Ramos (cell line): ENCODE measurements at regions not wholly inside any gene's neighbourhood (a gene's known extent, or its start where the extent isn't known, plus 50 kb on each side); places are given as distances from the start of the nearest gene placed in this dataset.
"Not testable (repeated sequence)": the region's sequence is repeated elsewhere in the genome, so short reads cannot be mapped to it uniquely, and the experiment has no call there.

Experiments used
- in situ Hi-C: fragments of 300-500 bp; cut with MboI; formaldehyde crosslinking; loops from one replicate; pipeline ENCODE4 v1.14.3; 2022; ENCODE audit warnings: low sequenced_read_pairs; ENCODE audit not compliant: unreplicated experiment

DNA sequence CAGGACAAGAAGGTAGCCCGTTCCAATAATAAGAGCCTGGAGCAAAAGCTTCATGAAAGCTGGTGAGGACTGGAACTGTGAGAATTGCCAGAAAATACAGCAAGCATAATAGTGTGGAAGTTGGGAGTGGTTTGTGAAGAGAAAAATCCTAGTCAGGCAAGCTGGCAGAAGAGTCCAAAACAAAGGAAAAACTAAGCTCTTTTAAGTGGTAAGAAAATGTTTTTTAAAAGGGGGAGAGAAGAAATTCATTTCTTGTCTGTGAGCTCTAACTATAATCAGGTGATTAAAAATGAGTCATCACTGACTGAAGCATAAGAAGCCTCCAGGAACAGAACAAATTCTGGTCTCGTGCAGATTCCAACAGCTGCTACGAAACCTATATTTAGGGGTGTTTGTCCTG lies 102.6 kb downstream of the CAAP1 start:
- in situ Hi-C loops, result no loop called here

DNA sequence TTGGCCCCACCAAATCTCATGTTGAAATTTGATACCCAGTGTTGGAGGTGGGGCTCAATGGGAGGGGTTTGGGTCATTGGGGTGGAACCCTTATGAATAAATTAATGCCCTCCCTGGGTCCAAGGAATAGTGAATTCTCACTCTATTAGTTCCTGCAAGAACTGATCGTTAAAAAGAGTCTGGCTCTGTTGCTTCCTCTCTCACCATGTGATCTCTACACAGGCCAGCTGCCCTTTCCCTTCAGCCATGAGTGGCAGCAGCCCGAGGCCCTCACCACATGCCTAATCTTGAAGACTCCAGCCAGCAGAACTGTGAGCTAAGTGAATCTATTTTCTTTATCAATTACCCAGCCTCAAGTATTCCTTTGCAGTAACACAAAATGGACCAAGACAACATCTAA lies 106.0 kb downstream of the CAAP1 start:
- in situ Hi-C loops, result no loop called here

- in situ Hi-C loops, result no loop called here
Observed at GRCh38 chr9:26782899-26783298, 109.7 kb downstream of the CAAP1 start.

- in situ Hi-C loops, result no loop called here
Observed at GRCh38 chr9:26781906-26782305, 110.7 kb downstream of the CAAP1 start.

- in situ Hi-C loops, result not testable (repeated sequence)
Observed at GRCh38 chr9:26780307-26780706, 112.3 kb downstream of the CAAP1 start.

DNA sequence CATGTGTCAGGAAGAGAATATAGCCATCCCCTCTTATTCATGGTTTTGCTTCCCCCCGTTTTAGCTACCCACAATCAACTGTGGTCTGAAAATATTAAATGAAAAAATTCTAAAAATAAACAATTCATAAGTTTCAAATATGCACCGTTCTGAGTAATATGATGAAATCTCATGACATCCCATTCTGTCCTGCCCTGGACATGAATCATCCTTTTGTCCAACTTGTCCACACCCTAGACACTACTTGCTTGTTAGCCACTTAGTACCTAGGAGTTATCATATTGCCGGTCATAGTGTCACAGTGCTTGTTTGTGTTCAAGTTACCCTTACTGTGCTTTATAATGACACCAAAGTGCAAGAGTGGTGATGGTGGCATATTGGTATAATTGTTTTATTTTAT lies 113.5 kb downstream of the CAAP1 start:
- in situ Hi-C loops, result no loop called here

- in situ Hi-C loops, result no loop called here
Observed at GRCh38 chr9:26775391-26775790, 117.2 kb downstream of the CAAP1 start.

DNA sequence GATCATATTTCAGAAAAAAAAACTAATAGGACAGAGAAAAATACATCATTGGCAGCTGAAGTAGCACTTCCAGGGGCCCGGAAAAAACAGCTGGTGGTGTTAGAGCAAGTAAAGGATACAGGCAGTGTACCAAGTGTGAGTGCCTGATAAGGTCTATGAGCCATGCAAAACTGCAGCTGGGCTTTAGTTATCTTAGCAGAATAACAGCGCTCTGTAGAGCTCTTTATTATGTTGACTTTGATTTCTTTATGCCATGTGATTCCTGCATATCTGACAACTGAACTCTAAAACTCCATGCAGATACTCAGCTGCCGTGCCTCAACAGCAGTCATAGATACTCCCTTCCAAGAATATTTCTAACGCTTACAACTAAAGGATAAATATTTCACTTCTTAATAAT lies 119.5 kb downstream of the CAAP1 start:
- in situ Hi-C loops, result no loop called here

DNA sequence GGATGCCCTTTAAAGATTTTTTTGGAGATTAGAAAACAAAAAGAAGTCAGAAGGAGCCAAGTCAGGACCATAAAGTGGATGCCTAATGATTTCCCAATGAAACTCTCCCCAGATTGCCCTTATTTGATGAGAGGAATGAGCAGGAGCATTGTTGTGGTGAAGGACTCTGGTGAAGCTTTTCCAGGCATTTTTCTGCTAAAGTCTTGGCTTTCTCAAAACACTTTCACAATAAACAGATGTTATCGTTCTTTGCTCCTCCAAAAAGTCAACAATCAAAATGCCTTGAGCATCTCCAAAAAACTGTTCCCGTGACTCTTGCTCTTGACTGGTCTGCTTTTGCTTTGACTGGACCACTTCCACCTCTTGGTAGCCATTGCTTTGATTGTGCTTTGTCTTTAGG lies 121.8 kb downstream of the CAAP1 start:
- in situ Hi-C loops, result no loop called here

DNA sequence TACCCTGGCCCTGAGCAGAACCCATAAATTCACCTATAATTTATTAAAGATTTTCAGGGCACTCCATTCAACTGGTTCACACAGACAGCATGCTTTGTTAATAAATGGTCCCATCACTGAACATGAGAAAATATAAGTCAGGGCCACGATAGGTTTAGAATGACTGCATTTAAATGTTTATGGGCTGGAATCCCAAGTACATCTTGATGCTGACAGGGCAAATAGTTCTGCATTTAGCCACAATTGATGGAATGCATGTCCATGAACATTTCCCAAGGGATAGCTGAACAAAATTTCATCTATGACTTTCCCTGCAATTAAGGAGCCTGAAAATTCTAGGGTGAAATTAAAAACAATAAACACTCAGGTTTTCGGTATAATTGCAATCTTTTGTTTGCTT lies 124.5 kb downstream of the CAAP1 start:
- in situ Hi-C loops, result no loop called here

GRCh38 chr9:26760675-26761074 lies 131.9 kb downstream of the CAAP1 start:
- in situ Hi-C loops, result no loop called here

DNA sequence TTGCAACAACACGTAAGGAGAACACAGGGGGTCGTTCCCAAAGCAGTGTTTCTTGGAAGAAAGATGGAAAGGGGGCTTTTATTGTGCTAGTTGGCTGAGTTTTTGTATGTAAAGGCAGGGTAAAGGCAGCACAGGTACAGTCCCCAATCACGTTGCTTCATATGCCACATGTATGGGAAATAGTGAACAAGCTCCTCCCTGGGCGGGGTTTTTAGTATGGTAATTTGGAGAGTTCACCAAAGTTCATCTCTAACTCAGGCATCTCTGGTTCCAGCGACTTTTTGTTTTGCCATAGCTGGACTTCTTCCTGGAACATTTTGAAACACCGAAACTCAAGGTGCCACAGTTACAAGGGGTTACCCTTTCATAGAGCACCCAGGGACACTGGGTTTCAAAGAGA lies 133.9 kb downstream of the CAAP1 start:
- in situ Hi-C loops, result no loop called here

DNA sequence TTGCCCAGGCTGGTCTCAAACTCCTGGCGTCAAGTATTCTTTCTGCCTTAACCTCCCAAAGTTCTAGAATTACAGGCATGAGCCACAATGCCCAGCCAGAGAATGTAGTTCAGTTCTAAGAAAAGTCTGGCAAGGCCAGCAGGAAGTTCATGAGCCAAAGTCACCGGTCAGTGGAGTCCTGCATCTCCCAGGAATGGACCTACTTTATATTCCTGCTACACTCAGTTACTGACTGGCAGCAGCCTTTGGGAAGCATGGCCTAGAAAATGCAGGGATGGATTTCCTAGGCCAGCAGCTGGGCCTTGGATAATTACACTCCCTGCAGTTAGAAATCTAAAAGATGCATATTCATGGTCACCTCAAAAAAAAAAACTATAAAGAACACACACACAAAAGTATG lies 135.7 kb downstream of the CAAP1 start:
- in situ Hi-C loops, result no loop called here

DNA sequence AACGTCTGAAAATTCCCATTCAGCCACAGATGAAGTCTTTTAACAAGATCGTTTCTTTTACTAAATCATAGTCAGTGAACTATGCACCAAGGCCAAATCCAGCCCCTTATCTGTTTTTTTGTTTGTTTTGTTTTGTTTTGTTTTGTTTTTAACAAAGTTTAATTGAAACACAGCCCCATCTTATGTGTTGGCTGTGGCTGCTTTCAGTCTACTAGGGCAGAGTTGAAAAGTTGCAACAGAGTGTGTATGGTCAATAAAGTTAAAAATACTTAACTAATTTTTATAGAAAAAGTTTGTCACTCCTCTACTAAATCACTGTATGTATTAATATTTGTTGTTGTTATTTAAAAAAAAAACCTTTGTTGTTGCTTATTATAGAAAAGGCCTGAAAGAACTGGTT lies 137.1 kb downstream of the CAAP1 start:
- in situ Hi-C loops, result no loop called here

DNA sequence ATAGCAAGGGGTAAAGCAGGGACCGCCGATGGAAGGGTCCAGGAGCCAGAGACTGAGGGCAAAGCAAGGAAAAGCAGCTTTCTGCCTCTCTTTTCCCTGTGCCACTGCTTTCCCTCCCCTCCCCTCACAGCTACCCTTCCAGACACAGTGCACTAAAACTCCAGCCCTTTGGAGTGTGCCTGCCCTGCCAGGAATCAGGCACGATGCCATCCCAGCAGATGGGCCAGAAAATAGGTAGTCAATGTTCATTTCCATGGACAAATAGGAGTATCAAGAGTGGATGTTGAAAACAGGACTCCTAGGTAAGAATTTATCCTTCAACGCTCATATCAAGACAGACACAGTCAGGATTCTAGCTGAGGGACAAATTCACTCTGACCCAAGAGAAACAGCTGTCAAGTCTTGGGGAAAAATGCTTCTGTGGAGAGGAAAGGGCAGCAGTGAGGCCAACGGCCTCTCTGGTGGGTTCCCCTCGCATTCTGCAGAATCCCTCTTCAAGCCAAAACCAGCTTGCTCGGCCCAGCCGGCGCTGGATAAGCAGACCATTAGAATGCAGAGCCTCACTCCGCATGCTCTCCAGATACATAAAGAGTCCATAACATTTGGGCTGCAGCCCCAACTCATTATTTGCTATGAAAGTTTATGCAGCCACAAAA lies 138.0 kb downstream of the CAAP1 start:
- in situ Hi-C loops, result no loop called here

DNA sequence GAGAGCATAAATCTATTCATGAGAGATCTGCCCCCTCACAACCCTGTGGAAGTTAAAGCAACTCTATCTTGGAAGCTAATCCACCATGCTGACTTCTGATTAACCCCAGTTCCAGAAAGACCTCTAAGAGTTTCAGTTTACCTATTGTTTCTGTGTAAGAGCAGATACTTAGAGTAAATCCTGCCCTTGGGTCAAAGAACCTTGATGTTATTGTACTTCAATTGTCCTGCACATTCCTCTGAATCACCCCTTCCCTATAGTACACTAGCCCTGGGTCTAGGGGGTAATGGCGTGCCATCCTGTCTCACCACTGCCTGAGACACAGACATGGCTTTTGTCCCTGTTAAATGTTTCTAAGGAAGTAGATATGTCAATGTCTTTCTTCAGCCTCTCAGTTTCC lies 138.6 kb downstream of the CAAP1 start:
- in situ Hi-C loops, result no loop called here

GRCh38 chr9:26750162-26750561 lies 142.4 kb downstream of the CAAP1 start:
- in situ Hi-C loops, result no loop called here

DNA sequence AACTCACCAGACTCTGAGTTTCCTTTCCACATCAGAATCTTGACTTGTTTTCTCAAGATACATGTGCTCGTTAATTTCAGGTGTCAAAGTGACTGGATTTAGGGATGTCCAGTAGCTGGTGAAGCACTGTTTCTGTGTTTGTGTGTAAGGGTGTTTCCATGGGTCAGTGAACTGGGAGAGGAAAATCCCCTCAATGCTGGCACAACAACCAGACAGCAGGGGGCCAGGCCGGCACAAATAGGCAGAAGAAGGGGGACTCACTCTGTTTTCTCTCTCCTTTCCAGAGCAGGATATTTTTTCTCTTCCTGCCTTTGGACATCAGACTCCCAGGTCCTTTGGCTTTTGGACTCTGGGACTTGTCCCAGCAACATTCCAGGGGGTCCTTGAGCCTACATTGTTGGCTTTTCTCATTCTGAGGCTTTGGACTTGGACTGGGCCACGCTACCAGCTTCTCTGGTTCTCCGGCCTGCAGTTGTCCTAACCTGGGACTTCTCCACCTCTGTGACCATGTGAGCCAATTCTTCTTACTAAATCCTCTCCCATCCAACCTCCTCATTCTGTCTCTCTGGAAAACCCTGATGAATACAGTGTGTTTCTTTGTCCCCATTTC lies 144.0 kb downstream of the CAAP1 start:
- in situ Hi-C loops, result loop anchor here (25.0 kb wide), 1 partner anchor 239 kb away; no protein-coding TSS in a partner anchor

GRCh38 chr9:26747611-26748010 lies 145.0 kb downstream of the CAAP1 start:
- in situ Hi-C loops, result loop anchor here (25.0 kb wide), 1 partner anchor 240 kb away; no protein-coding TSS in a partner anchor

GRCh38 chr9:26746357-26747072 lies 146.1 kb downstream of the CAAP1 start:
- in situ Hi-C loops, result loop anchor here (25.0 kb wide), 1 partner anchor 241 kb away; no protein-coding TSS in a partner anchor

DNA sequence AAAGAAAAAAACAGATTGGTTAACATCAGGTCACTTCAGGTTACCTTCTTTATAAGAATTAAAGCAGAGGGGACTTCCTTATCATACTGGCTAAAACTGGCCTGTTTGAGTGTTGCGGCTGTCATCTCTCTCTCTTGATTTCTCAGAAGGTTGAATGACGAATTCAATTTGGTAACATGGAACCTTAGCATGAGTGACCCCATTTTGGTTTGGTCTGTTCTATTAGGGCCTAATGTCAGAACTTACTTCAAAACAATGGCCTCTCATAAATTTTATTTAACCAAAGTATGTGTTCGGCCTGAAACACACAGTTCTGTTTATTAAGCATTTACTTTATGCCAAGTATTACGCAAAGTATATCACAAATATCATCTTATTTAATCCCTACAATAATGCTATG lies 147.5 kb downstream of the CAAP1 start:
- in situ Hi-C loops, result loop anchor here (25.0 kb wide), 1 partner anchor 242 kb away; no protein-coding TSS in a partner anchor
